IMR-90 (cell line): ENCODE measurements at regions not wholly inside any gene's neighbourhood (a gene's known extent, or its start where the extent isn't known, plus 50 kb on each side); places are given as distances from the start of the nearest gene placed in this dataset.

Experiments used
- ATAC-seq: fragments of 200-7000 bp; cut with Tn5 transposase; 2 replicates; pipeline ENCODE4 v1.9.1; 2020; ENCODE audit warnings: low read depth, mild to moderate bottlenecking, moderate library complexity
- BruUV-seq: library from RNA; stranded (reverse); fragments of 400-500 nt; replicated peaks from 2 replicates; lab custom pipeline; 2021; lab: Mats Ljungman, UMichigan
- CTCF ChIA-PET: fragments of 300-600 bp; formaldehyde crosslinking; extraction: SDS; loops from one replicate; lab custom pipeline; 2021; ENCODE audit warnings: antibody characterized with exemption; lab: Yijun Ruan, JAX
- POLR2A ChIA-PET: fragments of 300-600 bp; sonication (Branson Sonifier 250); formaldehyde crosslinking; loops from one replicate; lab custom pipeline; 2022; ENCODE audit warnings: antibody characterized with exemption; ENCODE audit not compliant: unreplicated experiment; lab: Charles Lee
- DNase-seq: peaks from one replicate; pipeline ENCODE4 v3.0.0; 2013
- H2AFZ ChIP-seq: replicated peaks from 2 replicates; pipeline ENCODE3; 2013; ENCODE audit warnings: low read length, mild to moderate bottlenecking; ENCODE audit not compliant: poor library complexity
- H2AK5ac ChIP-seq: 2 replicates; pipeline ENCODE4 v1.6.1; 2013; ENCODE audit warnings: low read depth, low read length, inconsistent platforms
- H2AK9ac ChIP-seq: replicated peaks from 2 replicates; pipeline ENCODE3; 2013; ENCODE audit warnings: mild to moderate bottlenecking, low read depth, low read length, moderate library complexity; ENCODE audit not compliant: poor library complexity
- H2BK120ac ChIP-seq: 2 replicates; pipeline ENCODE4 v1.6.1; 2013; ENCODE audit warnings: low read depth, low read length, inconsistent platforms
- H2BK15ac ChIP-seq: 3 replicates; pipeline ENCODE4 v1.6.1; 2013; ENCODE audit warnings: low read depth, low read length, inconsistent platforms
- H2BK20ac ChIP-seq: 2 replicates; pipeline ENCODE4 v1.6.1; 2013; ENCODE audit warnings: low read depth, mild to moderate bottlenecking, inconsistent platforms, low read length, moderate library complexity
- H2BK5ac ChIP-seq: 2 replicates; pipeline ENCODE4 v1.6.1; 2013; ENCODE audit warnings: mild to moderate bottlenecking, low read depth, low read length, inconsistent platforms; ENCODE audit not compliant: poor library complexity, severe bottlenecking
- H3K14ac ChIP-seq: replicated peaks from 2 replicates; pipeline ENCODE4 v1.6.1; 2013; ENCODE audit warnings: low read depth, low read length, inconsistent platforms
- H3K18ac ChIP-seq: 2 replicates; pipeline ENCODE4 v1.6.1; 2013; ENCODE audit warnings: low read depth, low read length, control low read depth
- H3K23ac ChIP-seq: 2 replicates; pipeline ENCODE4 v1.6.1; 2013; ENCODE audit warnings: low read depth, low read length, inconsistent platforms
- H3K27ac ChIP-seq: 2 replicates; pipeline ENCODE4 v1.5.1; 2013; ENCODE audit warnings: mild to moderate bottlenecking, control low read depth, low read length; ENCODE audit not compliant: insufficient read depth
- H3K27me3 ChIP-seq: 2 replicates; pipeline ENCODE4 v1.6.1; 2013; ENCODE audit warnings: low read length; ENCODE audit not compliant: control insufficient read depth, insufficient read depth
- H3K36me3 ChIP-seq: 2 replicates; pipeline ENCODE4 v1.6.1; 2013; ENCODE audit warnings: low read length, mixed read lengths; ENCODE audit not compliant: control insufficient read depth, insufficient read depth
- H3K4ac ChIP-seq: 2 replicates; pipeline ENCODE4 v1.6.1; 2013; ENCODE audit warnings: low read depth, low read length, inconsistent platforms
- H3K4me1 ChIP-seq: 2 replicates; pipeline ENCODE4 v1.6.1; 2013; ENCODE audit warnings: low read length, mixed read lengths; ENCODE audit not compliant: control insufficient read depth, insufficient read depth
- H3K4me2 ChIP-seq: 2 replicates; pipeline ENCODE4 v1.6.1; 2013; ENCODE audit warnings: low read depth, mild to moderate bottlenecking, control low read depth, low read length, moderate library complexity
- H3K4me3 ChIP-seq: 2 replicates; pipeline ENCODE4 v1.5.1; 2013; ENCODE audit warnings: low read depth, mild to moderate bottlenecking, control low read depth, low read length, moderate library complexity; ENCODE audit not compliant: insufficient read depth
- H3K56ac ChIP-seq: 2 replicates; pipeline ENCODE4 v1.6.1; 2013; ENCODE audit warnings: low read length, inconsistent platforms; ENCODE audit not compliant: insufficient read depth; ENCODE audit errors: extremely low read depth
- H3K79me1 ChIP-seq, 2 experiments: 2 replicates each; pipeline ENCODE4 v1.6.1; 2013; ENCODE audit warnings: low read length in 2 of 2, inconsistent platforms in 1 of 2, low read depth in 1 of 2
- H3K9ac ChIP-seq: 2 replicates; pipeline ENCODE4 v1.6.1; 2013; ENCODE audit warnings: low read depth, low read length, control low read depth
- H3K9me1 ChIP-seq: 2 replicates; pipeline ENCODE4 v1.6.1; 2013; ENCODE audit warnings: low read length, inconsistent platforms; ENCODE audit not compliant: insufficient read depth
- H3K9me3 ChIP-seq: 2 replicates; pipeline ENCODE4 v1.6.1; 2013; ENCODE audit warnings: low read length; ENCODE audit not compliant: control insufficient read depth, insufficient read depth
- H4K20me1 ChIP-seq: 2 replicates; pipeline ENCODE4 v1.6.1; 2013; ENCODE audit warnings: low read length, inconsistent platforms; ENCODE audit not compliant: insufficient read depth
- H4K5ac ChIP-seq: 2 replicates; pipeline ENCODE4 v1.6.1; 2013; ENCODE audit warnings: mild to moderate bottlenecking, low read depth, low read length, control low read depth
- H4K8ac ChIP-seq, 2 experiments: 2 replicates each; pipeline ENCODE4 v1.6.1; 2013; ENCODE audit warnings: low read depth in 2 of 2, low read length in 2 of 2, control low read depth in 1 of 2, inconsistent platforms in 1 of 2
- H4K91ac ChIP-seq: 2 replicates; pipeline ENCODE4 v1.6.1; 2013; ENCODE audit warnings: low read depth, low read length, inconsistent platforms; ENCODE audit not compliant: insufficient read depth
- BHLHE40 ChIP-seq: fragments of 150-350 bp; IDR thresholded peaks from 2 replicates; pipeline ENCODE4 v1.6.1; 2016; ENCODE audit warnings: mild to moderate bottlenecking, low read depth, low read length
- CEBPB ChIP-seq: IDR thresholded peaks from 2 replicates; pipeline ENCODE4 v1.6.1; 2012; ENCODE audit warnings: low read depth, low read length, improper control_type of control experiment
- CHD1 ChIP-seq: IDR thresholded peaks from 2 replicates; pipeline ENCODE4 v1.6.1; 2012; ENCODE audit warnings: low read depth, low read length, improper control_type of control experiment
- ELK1 ChIP-seq: fragments of 150-350 bp; IDR thresholded peaks from 2 replicates; pipeline ENCODE4 v1.6.1; 2016; ENCODE audit warnings: low read depth, mild to moderate bottlenecking, low read length, moderate library complexity, borderline replicate concordance
- FOS ChIP-seq: fragments of 150-350 bp; IDR thresholded peaks from 2 replicates; pipeline ENCODE4 v1.6.1; 2016; ENCODE audit warnings: low read depth, low read length
- MAFK ChIP-seq: IDR thresholded peaks from 2 replicates; pipeline ENCODE4 v1.6.1; 2012; ENCODE audit warnings: low read depth, low read length, improper control_type of control experiment
- MAZ ChIP-seq: IDR thresholded peaks from 2 replicates; pipeline ENCODE4 v1.6.1; 2012; ENCODE audit warnings: low read depth, mild to moderate bottlenecking, low read length, improper control_type of control experiment, moderate library complexity, borderline replicate concordance
- MXI1 ChIP-seq: IDR thresholded peaks from 2 replicates; pipeline ENCODE4 v1.6.1; 2012; ENCODE audit warnings: low read depth, mild to moderate bottlenecking, low read length, moderate library complexity, borderline replicate concordance
- NFE2L2 ChIP-seq: fragments of 150-350 bp; IDR thresholded peaks from 2 replicates; pipeline ENCODE4 v1.6.1; 2016; ENCODE audit warnings: low read depth, mild to moderate bottlenecking, low read length
- POLR2A ChIP-seq: IDR thresholded peaks from 2 replicates; pipeline ENCODE4 v1.6.1; 2012; ENCODE audit warnings: mild to moderate bottlenecking, low read depth, low read length
- RAD21 ChIP-seq: IDR thresholded peaks from 2 replicates; pipeline ENCODE4 v1.6.1; 2012; ENCODE audit warnings: low read length, improper control_type of control experiment
- RCOR1 ChIP-seq: IDR thresholded peaks from 2 replicates; pipeline ENCODE4 v1.6.1; 2012; ENCODE audit warnings: mild to moderate bottlenecking, low read length, improper control_type of control experiment; ENCODE audit not compliant: insufficient replicate concordance
- RFX5 ChIP-seq: IDR thresholded peaks from 2 replicates; pipeline ENCODE4 v1.8.0; 2012; ENCODE audit warnings: low read depth, mild to moderate bottlenecking, low read length, moderate library complexity
- SMC3 ChIP-seq: fragments of 150-350 bp; IDR thresholded peaks from 2 replicates; pipeline ENCODE4 v1.6.1; 2016; ENCODE audit warnings: low read depth, mild to moderate bottlenecking, antibody characterized with exemption, low read length, moderate library complexity
- USF2 ChIP-seq: fragments of 150-350 bp; IDR thresholded peaks from 2 replicates; pipeline ENCODE4 v1.6.1; 2017; ENCODE audit warnings: mild to moderate bottlenecking, antibody characterized with exemption, low read length, low read depth
- WGBS, 2 experiments: methylation state at CpG; one replicate each; pipeline versions ENCODE4 v1.1.5 to v1.1.7; 2013; ENCODE audit warnings: missing lambda C conversion rate in 2 of 2; ENCODE audit not compliant: insufficient read length in 1 of 2; ENCODE audit errors: extremely low coverage in 2 of 2; 5-methylcytosine and 5-hydroxymethylcytosine counted together
- dilution Hi-C: fragments of 300-500 bp; cut with HindIII; formaldehyde crosslinking; loops from one replicate; pipeline ENCODE4 v1.14.3; 2018; ENCODE audit warnings: low sequenced_read_pairs; ENCODE audit not compliant: unreplicated experiment
- in situ Hi-C: fragments of 300-500 bp; cut with MboI; formaldehyde crosslinking; loops from 3 replicates; pipeline ENCODE4 v1.14.3; 2019; ENCODE audit warnings: low sequenced_read_pairs, inconsistent platforms, mixed read lengths
- intact Hi-C: fragments of 100-400 bp; cut with micrococcal nuclease; formaldehyde crosslinking; loops from 2 replicates; pipeline ENCODE4 v1.10.0; 2022
- TF ChIP-seq, protein P1 (sequence below): conservative IDR thresholded peaks from 2 replicates; pipeline ENCODE4 v1.5.1; 2012; ENCODE audit warnings: mild to moderate bottlenecking, low read depth, low read length, improper control_type of control experiment

- POLR2A ChIA-PET, result no interaction called here
- ATAC-seq (no peak), DNase-seq (no peak)
- Histone ChIP-seq H3K4ac (no peak overlapping the region), H3K14ac (no peak overlapping the region), H3K27ac (no peak overlapping the region), H3K79me1 (no peaks in the 10 kb centered on the region), H3K4me3 (no peak overlapping the region), H3K36me3 (no peaks in the 10 kb centered on the region), H3K18ac (no peak overlapping the region), H3K23ac (no peak overlapping the region), H3K27me3 (no peaks in the 10 kb centered on the region), H4K20me1 (no peaks in the 10 kb centered on the region), H2AK5ac (no peak overlapping the region), H4K8ac (no peak overlapping the region), H4K91ac (no peak overlapping the region), H2AK9ac (no peak overlapping the region), H3K56ac (no peak overlapping the region), H2BK5ac (no peak overlapping the region), H3K4me1 (no peaks in the 10 kb centered on the region), H2BK15ac (no peak overlapping the region), H4K5ac (no peak overlapping the region), H3K9me3 (peaks cover 20% of the 10 kb centered on the region), H3K9ac (no peak overlapping the region), H3K4me2 (no peak overlapping the region), H2AFZ (no peak overlapping the region), H2BK120ac (no peak overlapping the region), H3K9me1 (no peaks in the 10 kb centered on the region), H2BK20ac (no peak overlapping the region)
- 70% methylated on average over 3 of the region's 9 CpGs; no CpG with 5 or more reads in 1 of the 2 experiments for WGBS, 2 experiments
- BruUV-seq, result no TSS peak
- CTCF ChIA-PET, result no interaction called here
- intact Hi-C loops, result no loop called here
- in situ Hi-C loops, result no loop called here
- no peak for TF ChIP-seq BHLHE40
- no peak for TF ChIP-seq ELK1
- no peak for TF ChIP-seq RAD21
- TF ChIP-seq, protein P1, sequence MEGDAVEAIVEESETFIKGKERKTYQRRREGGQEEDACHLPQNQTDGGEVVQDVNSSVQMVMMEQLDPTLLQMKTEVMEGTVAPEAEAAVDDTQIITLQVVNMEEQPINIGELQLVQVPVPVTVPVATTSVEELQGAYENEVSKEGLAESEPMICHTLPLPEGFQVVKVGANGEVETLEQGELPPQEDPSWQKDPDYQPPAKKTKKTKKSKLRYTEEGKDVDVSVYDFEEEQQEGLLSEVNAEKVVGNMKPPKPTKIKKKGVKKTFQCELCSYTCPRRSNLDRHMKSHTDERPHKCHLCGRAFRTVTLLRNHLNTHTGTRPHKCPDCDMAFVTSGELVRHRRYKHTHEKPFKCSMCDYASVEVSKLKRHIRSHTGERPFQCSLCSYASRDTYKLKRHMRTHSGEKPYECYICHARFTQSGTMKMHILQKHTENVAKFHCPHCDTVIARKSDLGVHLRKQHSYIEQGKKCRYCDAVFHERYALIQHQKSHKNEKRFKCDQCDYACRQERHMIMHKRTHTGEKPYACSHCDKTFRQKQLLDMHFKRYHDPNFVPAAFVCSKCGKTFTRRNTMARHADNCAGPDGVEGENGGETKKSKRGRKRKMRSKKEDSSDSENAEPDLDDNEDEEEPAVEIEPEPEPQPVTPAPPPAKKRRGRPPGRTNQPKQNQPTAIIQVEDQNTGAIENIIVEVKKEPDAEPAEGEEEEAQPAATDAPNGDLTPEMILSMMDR, result no peak
- TF ChIP-seq CHD1, result no peak
- no peak for TF ChIP-seq RCOR1
- no peak for TF ChIP-seq NFE2L2
- TF ChIP-seq MAFK, result no peak
- TF ChIP-seq USF2, result no peak
- TF ChIP-seq RFX5, result no peak
- TF ChIP-seq MAZ, result no peak
- no peak for TF ChIP-seq MXI1
- no peak for TF ChIP-seq POLR2A
- no peak for TF ChIP-seq CEBPB
- no peak for TF ChIP-seq FOS
- TF ChIP-seq SMC3, result no peak
- dilution Hi-C loops, result no loop called here
Observed at GRCh38 chr15:52976516-52977075, 186.5 kb upstream of the ONECUT1 start.
